GM12878 (cell line): ENCODE measurements at regions not wholly inside any gene's neighbourhood (a gene's known extent, or its start where the extent isn't known, plus 50 kb on each side); places are given as distances from the start of the nearest gene placed in this dataset.

Experiments used
- JUND ChIP-seq: IDR thresholded peaks from 2 replicates; pipeline ENCODE4 v1.6.1; 2012; ENCODE audit warnings: low read depth, mild to moderate bottlenecking, low read length, improper control_type of control experiment, moderate library complexity
- NR2C1 ChIP-seq: fragments of 450-650 bp; IDR thresholded peaks from 2 replicates; pipeline ENCODE4 v1.6.1; 2017; ENCODE audit warnings: antibody characterized with exemption, mild to moderate bottlenecking, moderate library complexity
- TF ChIP-seq, protein P1 (sequence below): fragments of 450-650 bp; formaldehyde crosslinking; IDR thresholded peaks from 2 replicates; pipeline ENCODE4 v1.4.0; 2022; ENCODE audit warnings: mild to moderate bottlenecking, moderate library complexity
- TF ChIP-seq, protein P2 (sequence below): IDR thresholded peaks from 2 replicates; pipeline ENCODE4 v1.6.1; 2012; ENCODE audit warnings: improper control_type of control experiment, low read depth, low read length; ENCODE audit not compliant: insufficient replicate concordance
- TF ChIP-seq, protein P3 (sequence below): fragments of 450-650 bp; IDR thresholded peaks from 2 replicates; pipeline ENCODE4 v1.6.1; 2017; ENCODE audit warnings: mild to moderate bottlenecking, low read depth, inconsistent platforms; ENCODE audit not compliant: poor library complexity, severe bottlenecking

DNA sequence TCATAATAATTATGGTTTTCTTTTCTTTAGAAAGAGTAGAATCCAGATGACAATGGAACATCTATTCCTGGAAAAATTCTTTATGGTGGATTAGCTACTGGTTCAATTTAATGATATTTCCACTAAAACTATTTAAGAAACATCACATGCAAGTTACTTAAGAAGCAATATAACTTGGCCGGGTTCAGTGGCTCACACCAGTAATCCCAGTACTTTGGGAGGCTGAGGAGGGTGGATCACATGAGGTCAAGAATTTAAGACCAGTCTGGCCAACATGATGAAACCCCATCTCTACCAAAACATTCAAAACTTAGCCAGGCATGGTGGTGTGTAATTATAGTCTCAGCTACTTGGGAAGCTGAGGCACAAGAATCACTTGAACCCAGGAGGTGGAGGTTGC lies 65.9 kb upstream of the SMLR1 start (continued):
- TF ChIP-seq, protein P1, sequence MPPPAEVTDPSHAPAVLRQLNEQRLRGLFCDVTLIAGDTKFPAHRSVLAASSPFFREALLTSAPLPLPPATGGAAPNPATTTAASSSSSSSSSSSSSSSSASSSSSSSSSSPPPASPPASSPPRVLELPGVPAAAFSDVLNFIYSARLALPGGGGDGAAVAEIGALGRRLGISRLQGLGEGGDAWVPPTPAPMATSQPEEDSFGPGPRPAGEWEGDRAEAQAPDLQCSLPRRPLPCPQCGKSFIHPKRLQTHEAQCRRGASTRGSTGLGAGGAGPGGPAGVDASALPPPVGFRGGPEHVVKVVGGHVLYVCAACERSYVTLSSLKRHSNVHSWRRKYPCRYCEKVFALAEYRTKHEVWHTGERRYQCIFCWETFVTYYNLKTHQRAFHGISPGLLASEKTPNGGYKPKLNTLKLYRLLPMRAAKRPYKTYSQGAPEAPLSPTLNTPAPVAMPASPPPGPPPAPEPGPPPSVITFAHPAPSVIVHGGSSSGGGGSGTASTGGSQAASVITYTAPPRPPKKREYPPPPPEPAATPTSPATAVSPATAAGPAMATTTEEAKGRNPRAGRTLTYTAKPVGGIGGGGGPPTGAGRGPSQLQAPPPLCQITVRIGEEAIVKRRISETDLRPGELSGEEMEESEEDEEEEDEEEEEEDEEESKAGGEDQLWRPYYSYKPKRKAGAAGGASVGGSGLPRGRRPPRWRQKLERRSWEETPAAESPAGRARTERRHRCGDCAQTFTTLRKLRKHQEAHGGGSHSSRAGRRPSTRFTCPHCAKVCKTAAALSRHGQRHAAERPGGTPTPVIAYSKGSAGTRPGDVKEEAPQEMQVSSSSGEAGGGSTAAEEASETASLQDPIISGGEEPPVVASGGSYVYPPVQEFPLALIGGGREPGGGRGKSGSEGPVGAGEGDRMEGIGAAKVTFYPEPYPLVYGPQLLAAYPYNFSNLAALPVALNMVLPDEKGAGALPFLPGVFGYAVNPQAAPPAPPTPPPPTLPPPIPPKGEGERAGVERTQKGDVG (CRISPR knock-in tag): no peak
- no peak for TF ChIP-seq JUND
- TF ChIP-seq, protein P2, sequence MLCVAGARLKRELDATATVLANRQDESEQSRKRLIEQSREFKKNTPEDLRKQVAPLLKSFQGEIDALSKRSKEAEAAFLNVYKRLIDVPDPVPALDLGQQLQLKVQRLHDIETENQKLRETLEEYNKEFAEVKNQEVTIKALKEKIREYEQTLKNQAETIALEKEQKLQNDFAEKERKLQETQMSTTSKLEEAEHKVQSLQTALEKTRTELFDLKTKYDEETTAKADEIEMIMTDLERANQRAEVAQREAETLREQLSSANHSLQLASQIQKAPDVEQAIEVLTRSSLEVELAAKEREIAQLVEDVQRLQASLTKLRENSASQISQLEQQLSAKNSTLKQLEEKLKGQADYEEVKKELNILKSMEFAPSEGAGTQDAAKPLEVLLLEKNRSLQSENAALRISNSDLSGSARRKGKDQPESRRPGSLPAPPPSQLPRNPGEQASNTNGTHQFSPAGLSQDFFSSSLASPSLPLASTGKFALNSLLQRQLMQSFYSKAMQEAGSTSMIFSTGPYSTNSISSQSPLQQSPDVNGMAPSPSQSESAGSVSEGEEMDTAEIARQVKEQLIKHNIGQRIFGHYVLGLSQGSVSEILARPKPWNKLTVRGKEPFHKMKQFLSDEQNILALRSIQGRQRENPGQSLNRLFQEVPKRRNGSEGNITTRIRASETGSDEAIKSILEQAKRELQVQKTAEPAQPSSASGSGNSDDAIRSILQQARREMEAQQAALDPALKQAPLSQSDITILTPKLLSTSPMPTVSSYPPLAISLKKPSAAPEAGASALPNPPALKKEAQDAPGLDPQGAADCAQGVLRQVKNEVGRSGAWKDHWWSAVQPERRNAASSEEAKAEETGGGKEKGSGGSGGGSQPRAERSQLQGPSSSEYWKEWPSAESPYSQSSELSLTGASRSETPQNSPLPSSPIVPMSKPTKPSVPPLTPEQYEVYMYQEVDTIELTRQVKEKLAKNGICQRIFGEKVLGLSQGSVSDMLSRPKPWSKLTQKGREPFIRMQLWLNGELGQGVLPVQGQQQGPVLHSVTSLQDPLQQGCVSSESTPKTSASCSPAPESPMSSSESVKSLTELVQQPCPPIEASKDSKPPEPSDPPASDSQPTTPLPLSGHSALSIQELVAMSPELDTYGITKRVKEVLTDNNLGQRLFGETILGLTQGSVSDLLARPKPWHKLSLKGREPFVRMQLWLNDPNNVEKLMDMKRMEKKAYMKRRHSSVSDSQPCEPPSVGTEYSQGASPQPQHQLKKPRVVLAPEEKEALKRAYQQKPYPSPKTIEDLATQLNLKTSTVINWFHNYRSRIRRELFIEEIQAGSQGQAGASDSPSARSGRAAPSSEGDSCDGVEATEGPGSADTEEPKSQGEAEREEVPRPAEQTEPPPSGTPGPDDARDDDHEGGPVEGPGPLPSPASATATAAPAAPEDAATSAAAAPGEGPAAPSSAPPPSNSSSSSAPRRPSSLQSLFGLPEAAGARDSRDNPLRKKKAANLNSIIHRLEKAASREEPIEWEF: no peak
- no peak for TF ChIP-seq NR2C1
- TF ChIP-seq, protein P3, sequence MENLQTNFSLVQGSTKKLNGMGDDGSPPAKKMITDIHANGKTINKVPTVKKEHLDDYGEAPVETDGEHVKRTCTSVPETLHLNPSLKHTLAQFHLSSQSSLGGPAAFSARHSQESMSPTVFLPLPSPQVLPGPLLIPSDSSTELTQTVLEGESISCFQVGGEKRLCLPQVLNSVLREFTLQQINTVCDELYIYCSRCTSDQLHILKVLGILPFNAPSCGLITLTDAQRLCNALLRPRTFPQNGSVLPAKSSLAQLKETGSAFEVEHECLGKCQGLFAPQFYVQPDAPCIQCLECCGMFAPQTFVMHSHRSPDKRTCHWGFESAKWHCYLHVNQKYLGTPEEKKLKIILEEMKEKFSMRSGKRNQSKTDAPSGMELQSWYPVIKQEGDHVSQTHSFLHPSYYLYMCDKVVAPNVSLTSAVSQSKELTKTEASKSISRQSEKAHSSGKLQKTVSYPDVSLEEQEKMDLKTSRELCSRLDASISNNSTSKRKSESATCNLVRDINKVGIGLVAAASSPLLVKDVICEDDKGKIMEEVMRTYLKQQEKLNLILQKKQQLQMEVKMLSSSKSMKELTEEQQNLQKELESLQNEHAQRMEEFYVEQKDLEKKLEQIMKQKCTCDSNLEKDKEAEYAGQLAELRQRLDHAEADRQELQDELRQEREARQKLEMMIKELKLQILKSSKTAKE: no peak
